WTC11 (cell line): ENCODE measurements at regions not wholly inside any gene's neighbourhood (a gene's known extent, or its start where the extent isn't known, plus 50 kb on each side); places are given as distances from the start of the nearest gene placed in this dataset.

Source experiments
- JUN ChIP-seq: sonication (generic); formaldehyde crosslinking; IDR thresholded peaks from 2 replicates; pipeline ENCODE4 v1.8.0; 2023; ENCODE audit warnings: mild to moderate bottlenecking, missing genetic modification reagents
- MYBL2 ChIP-seq: sonication (generic); formaldehyde crosslinking; IDR thresholded peaks from 2 replicates; pipeline ENCODE4 v1.8.1; 2023; ENCODE audit warnings: mild to moderate bottlenecking, moderate library complexity, missing genetic modification reagents
- NR3C1 ChIP-seq: sonication (generic); formaldehyde crosslinking; conservative IDR thresholded peaks from 2 replicates; pipeline ENCODE4 v1.8.1; 2023; ENCODE audit warnings: low read depth, mild to moderate bottlenecking, missing genetic modification reagents
- TF ChIP-seq, protein P1 (sequence below): fragments of 200-600 bp; IDR thresholded peaks from 2 replicates; pipeline ENCODE4 v1.8.0; 2022; ENCODE audit warnings: antibody characterized with exemption

DNA sequence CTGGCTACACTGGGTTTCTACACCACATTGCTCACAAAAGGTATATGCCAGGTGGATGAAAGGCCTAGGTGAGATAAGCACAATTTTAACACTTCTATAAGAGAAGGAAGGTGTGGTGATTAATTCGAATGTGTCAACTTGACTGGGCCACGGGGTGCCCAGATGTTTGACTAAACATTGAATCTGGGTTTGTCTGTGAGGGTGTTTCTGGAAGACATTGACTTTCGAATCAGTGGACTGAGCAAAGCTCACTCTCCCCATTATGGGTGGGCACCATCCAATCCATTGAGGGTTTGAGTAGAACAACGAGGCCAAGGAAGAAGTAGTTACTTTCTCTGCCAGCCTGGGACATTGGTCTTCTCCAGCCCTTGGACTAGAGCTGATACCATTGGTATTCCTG lies 78.2 kb upstream of the COL5A1 start:
- TF ChIP-seq, protein P1, sequence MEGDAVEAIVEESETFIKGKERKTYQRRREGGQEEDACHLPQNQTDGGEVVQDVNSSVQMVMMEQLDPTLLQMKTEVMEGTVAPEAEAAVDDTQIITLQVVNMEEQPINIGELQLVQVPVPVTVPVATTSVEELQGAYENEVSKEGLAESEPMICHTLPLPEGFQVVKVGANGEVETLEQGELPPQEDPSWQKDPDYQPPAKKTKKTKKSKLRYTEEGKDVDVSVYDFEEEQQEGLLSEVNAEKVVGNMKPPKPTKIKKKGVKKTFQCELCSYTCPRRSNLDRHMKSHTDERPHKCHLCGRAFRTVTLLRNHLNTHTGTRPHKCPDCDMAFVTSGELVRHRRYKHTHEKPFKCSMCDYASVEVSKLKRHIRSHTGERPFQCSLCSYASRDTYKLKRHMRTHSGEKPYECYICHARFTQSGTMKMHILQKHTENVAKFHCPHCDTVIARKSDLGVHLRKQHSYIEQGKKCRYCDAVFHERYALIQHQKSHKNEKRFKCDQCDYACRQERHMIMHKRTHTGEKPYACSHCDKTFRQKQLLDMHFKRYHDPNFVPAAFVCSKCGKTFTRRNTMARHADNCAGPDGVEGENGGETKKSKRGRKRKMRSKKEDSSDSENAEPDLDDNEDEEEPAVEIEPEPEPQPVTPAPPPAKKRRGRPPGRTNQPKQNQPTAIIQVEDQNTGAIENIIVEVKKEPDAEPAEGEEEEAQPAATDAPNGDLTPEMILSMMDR, result no peak
- TF ChIP-seq JUN (CRISPR knock-in tag), result no peak
- TF ChIP-seq MYBL2 (CRISPR knock-in tag), result no peak
- no peak for TF ChIP-seq NR3C1 (CRISPR knock-in tag)
